Smooth muscle cell (in vitro differentiated cells): ENCODE measurements at regions not wholly inside any gene's neighbourhood (a gene's known extent, or its start where the extent isn't known, plus 50 kb on each side); places are given as distances from the start of the nearest gene placed in this dataset.
A peak's percentile ranks its signal among the peaks of the same experiment; 100 is the strongest.

Source experiments
- DNase-seq: peaks from one replicate; lab custom pipeline; 2025; ENCODE audit not compliant: unreplicated experiment; lab: John Stamatoyannopoulos, UW
- H2AFZ ChIP-seq: fragments of 200-600 bp; sonication (generic); 2 replicates; pipeline ENCODE4 v1.6.0; 2016; ENCODE audit warnings: antibody characterized with exemption, low read depth, mild to moderate bottlenecking
- H3F3A ChIP-seq: fragments of 200-600 bp; sonication (generic); 2 replicates; pipeline ENCODE4 v1.6.0; 2017; ENCODE audit warnings: antibody characterized with exemption, low read depth
- H3K27ac ChIP-seq: fragments of 200-600 bp; sonication (generic); 2 replicates; pipeline ENCODE4 v1.5.1; 2016; ENCODE audit warnings: low read depth, mild to moderate bottlenecking
- H3K27me3 ChIP-seq: fragments of 200-600 bp; sonication (generic); 2 replicates; pipeline ENCODE4 v1.6.1; 2016; ENCODE audit warnings: low read depth, mild to moderate bottlenecking
- H3K36me3 ChIP-seq: fragments of 200-600 bp; sonication (generic); 2 replicates; pipeline ENCODE4 v1.5.1; 2016; ENCODE audit warnings: low read depth
- H3K4me1 ChIP-seq: fragments of 200-600 bp; sonication (generic); 2 replicates; pipeline ENCODE4 v1.5.1; 2016; ENCODE audit warnings: low read depth
- H3K4me2 ChIP-seq: fragments of 200-600 bp; sonication (generic); 2 replicates; pipeline ENCODE4 v1.6.0; 2016; ENCODE audit warnings: mild to moderate bottlenecking
- H3K4me3 ChIP-seq: fragments of 200-600 bp; sonication (generic); 2 replicates; pipeline ENCODE4 v1.5.1; 2016; ENCODE audit warnings: mild to moderate bottlenecking
- H3K79me2 ChIP-seq: fragments of 200-600 bp; sonication (generic); 2 replicates; pipeline ENCODE4 v1.6.0; 2016; ENCODE audit warnings: low read depth, mild to moderate bottlenecking
- H3K9ac ChIP-seq: fragments of 200-600 bp; sonication (generic); 2 replicates; pipeline ENCODE4 v1.6.0; 2016; ENCODE audit warnings: low read depth
- H3K9me3 ChIP-seq: fragments of 200-600 bp; sonication (generic); replicated peaks from 2 replicates; pipeline ENCODE4 v1.5.1; 2016; ENCODE audit warnings: low read depth
- H4K20me1 ChIP-seq: fragments of 200-600 bp; sonication (generic); 2 replicates; pipeline ENCODE4 v1.6.0; 2016; ENCODE audit warnings: low read depth
- CTCF ChIP-seq: fragments of 200-600 bp; sonication (generic); IDR thresholded peaks from 2 replicates; pipeline ENCODE4 v1.5.1; 2017; ENCODE audit warnings: borderline replicate concordance, mild to moderate bottlenecking, antibody characterized with exemption; ENCODE audit not compliant: insufficient read depth, poor library complexity, severe bottlenecking
- WGBS: methylation state at CpG from one replicate; pipeline ENCODE4 v1.1.7; 2016; ENCODE audit warnings: low lambda C conversion rate; 5-methylcytosine and 5-hydroxymethylcytosine counted together

- no peak overlapping the region for H3K9ac ChIP-seq
- no peaks in the 10 kb centered on the region for H4K20me1 ChIP-seq
- no peaks in the 10 kb centered on the region for H3K9me3 ChIP-seq
- H3K4me3 ChIP-seq, result no peak overlapping the region
- no peaks in the 10 kb centered on the region for H3K36me3 ChIP-seq
- no peak overlapping the region for H2AFZ ChIP-seq
- TF ChIP-seq CTCF, result no peak
- no peaks in the 10 kb centered on the region for H3F3A ChIP-seq
- no peak overlapping the region for H3K4me2 ChIP-seq
- no peaks in the 10 kb centered on the region for H3K27me3 ChIP-seq
- H3K4me1 ChIP-seq, result peaks cover 10% of the 10 kb centered on the region
- no peak overlapping the region for H3K27ac ChIP-seq
- DNase-seq, result no peak
- WGBS, result 80% methylated on average over 11 of the region's 11 CpGs
- no peaks in the 10 kb centered on the region for H3K79me2 ChIP-seq
These were observed 512.2 kb upstream of the INTU start for GRCh38 chr4:127120441-127121090.

- Histone ChIP-seq H3K4me3 (no peak overlapping the region), H3K36me3 (no peaks in the 10 kb centered on the region)
These were observed 507.8 kb upstream of the INTU start for GRCh38 chr4:127124919-127125318.

GRCh38 chr4:127126718-127127117 lies 506.0 kb upstream of the INTU start:
- Histone ChIP-seq H3K9ac (no peak overlapping the region), H3K9me3 (no peaks in the 10 kb centered on the region), H3K27me3 (no peaks in the 10 kb centered on the region), H4K20me1 (no peaks in the 10 kb centered on the region), H2AFZ (no peak overlapping the region), H3F3A (no peaks in the 10 kb centered on the region), H3K4me1 (no peaks in the 10 kb centered on the region), H3K36me3 (no peaks in the 10 kb centered on the region), H3K27ac (no peak overlapping the region), H3K4me3 (no peak overlapping the region), H3K79me2 (no peaks in the 10 kb centered on the region), H3K4me2 (no peak overlapping the region)
- no peak for DNase-seq
- TF ChIP-seq CTCF, result no peak
- WGBS, result 79% methylated on average over 1 of the region's 1 CpG

More at GRCh38 chr4:127124919-127125318, 507.8 kb upstream of the INTU start:
- H3K27ac ChIP-seq, result no peak overlapping the region
- no peak for DNase-seq
- no peaks in the 10 kb centered on the region for H4K20me1 ChIP-seq
- H3K4me2 ChIP-seq, result no peak overlapping the region
- 87% methylated on average over 2 of the region's 2 CpGs for WGBS
- H3F3A ChIP-seq, result no peaks in the 10 kb centered on the region
- TF ChIP-seq CTCF, result peak; percentile 29
- no peak overlapping the region for H3K9ac ChIP-seq
- H2AFZ ChIP-seq, result no peak overlapping the region
- H3K27me3 ChIP-seq, result no peaks in the 10 kb centered on the region
- H3K79me2 ChIP-seq, result no peaks in the 10 kb centered on the region
- no peaks in the 10 kb centered on the region for H3K9me3 ChIP-seq
- H3K4me1 ChIP-seq, result no peaks in the 10 kb centered on the region

GRCh38 chr4:127131527-127131926 lies 501.2 kb upstream of the INTU start:
- Histone ChIP-seq H4K20me1 (no peaks in the 10 kb centered on the region), H3K4me1 (no peaks in the 10 kb centered on the region), H3K79me2 (no peaks in the 10 kb centered on the region), H3K27me3 (no peaks in the 10 kb centered on the region), H3F3A (no peaks in the 10 kb centered on the region), H3K9ac (no peak overlapping the region), H3K4me3 (no peak overlapping the region), H3K9me3 (no peaks in the 10 kb centered on the region), H3K27ac (no peak overlapping the region), H3K36me3 (no peaks in the 10 kb centered on the region), H3K4me2 (no peak overlapping the region), H2AFZ (no peak overlapping the region)
- 100% methylated on average over 2 of the region's 2 CpGs for WGBS
- TF ChIP-seq CTCF, result no peak
- no peak for DNase-seq
